HEK293T (cell line): ENCODE measurements at regions not wholly inside any gene's neighbourhood (a gene's known extent, or its start where the extent isn't known, plus 50 kb on each side); places are given as distances from the start of the nearest gene placed in this dataset.

Experiments used
- BHLHE40 ChIP-seq: fragments of 450-650 bp; IDR thresholded peaks from 2 replicates; pipeline ENCODE4 v1.6.1; 2016; ENCODE audit warnings: mild to moderate bottlenecking, moderate library complexity, borderline replicate concordance
- ELF4 ChIP-seq: fragments of 450-650 bp; IDR thresholded peaks from 2 replicates; pipeline ENCODE4 v1.6.1; 2017; ENCODE audit warnings: antibody characterized with exemption
- FOXK2 ChIP-seq: fragments of 450-650 bp; IDR thresholded peaks from 2 replicates; pipeline ENCODE4 v1.6.1; 2016; ENCODE audit warnings: mild to moderate bottlenecking
- FOXM1 ChIP-seq: fragments of 450-650 bp; IDR thresholded peaks from 2 replicates; pipeline ENCODE4 v1.6.1; 2017; ENCODE audit warnings: mild to moderate bottlenecking, borderline replicate concordance
- LEF1 ChIP-seq: fragments of 450-650 bp; IDR thresholded peaks from 2 replicates; pipeline ENCODE4 v1.6.1; 2017; ENCODE audit warnings: mild to moderate bottlenecking, borderline replicate concordance
- SP1 ChIP-seq: fragments of 450-650 bp; IDR thresholded peaks from 2 replicates; pipeline ENCODE4 v1.6.1; 2017
- SUZ12 ChIP-seq: fragments of 450-650 bp; IDR thresholded peaks from 2 replicates; pipeline ENCODE4 v1.6.1; 2016; ENCODE audit warnings: mild to moderate bottlenecking
- TARDBP ChIP-seq: fragments of 450-650 bp; IDR thresholded peaks from 2 replicates; pipeline ENCODE4 v1.6.1; 2016
- ZNF384 ChIP-seq: fragments of 450-650 bp; IDR thresholded peaks from 2 replicates; pipeline ENCODE4 v1.6.1; 2016
- TF ChIP-seq, protein P1 (sequence below): fragments of 450-650 bp; IDR thresholded peaks from 2 replicates; pipeline ENCODE4 v1.6.1; 2016

DNA sequence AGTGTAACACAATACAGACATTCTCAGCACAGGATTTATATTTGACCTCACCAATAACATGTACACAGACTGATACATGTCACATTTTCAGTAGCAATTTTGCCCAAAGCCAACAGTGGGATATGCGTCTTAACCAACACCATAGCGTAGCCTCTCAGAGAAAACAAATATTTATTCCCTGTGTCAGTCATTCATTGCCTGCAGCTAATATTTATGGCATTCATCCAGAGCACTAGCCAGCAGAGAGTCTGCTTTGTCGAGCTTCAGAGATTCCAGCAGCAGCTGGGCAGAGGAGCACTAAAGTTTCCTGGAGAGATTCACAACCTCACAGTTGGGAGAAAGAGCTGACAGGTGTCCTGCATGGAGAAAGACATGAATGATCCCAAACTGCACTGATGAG, 400.7 kb upstream of the DAB1 start:
- TF ChIP-seq FOXM1: no peak
- no peak for TF ChIP-seq BHLHE40
- TF ChIP-seq, protein P1, sequence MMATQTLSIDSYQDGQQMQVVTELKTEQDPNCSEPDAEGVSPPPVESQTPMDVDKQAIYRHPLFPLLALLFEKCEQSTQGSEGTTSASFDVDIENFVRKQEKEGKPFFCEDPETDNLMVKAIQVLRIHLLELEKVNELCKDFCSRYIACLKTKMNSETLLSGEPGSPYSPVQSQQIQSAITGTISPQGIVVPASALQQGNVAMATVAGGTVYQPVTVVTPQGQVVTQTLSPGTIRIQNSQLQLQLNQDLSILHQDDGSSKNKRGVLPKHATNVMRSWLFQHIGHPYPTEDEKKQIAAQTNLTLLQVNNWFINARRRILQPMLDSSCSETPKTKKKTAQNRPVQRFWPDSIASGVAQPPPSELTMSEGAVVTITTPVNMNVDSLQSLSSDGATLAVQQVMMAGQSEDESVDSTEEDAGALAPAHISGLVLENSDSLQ: no peak
- no peak for TF ChIP-seq LEF1
- TF ChIP-seq ELF4: no peak
- TF ChIP-seq SP1: no peak
- no peak for TF ChIP-seq FOXK2
- no peak for TF ChIP-seq SUZ12
- TF ChIP-seq TARDBP: no peak
- no peak for TF ChIP-seq ZNF384
